H54 (cell line): ENCODE measurements at regions not wholly inside any gene's neighbourhood (a gene's known extent, or its start where the extent isn't known, plus 50 kb on each side); places are given as distances from the start of the nearest gene placed in this dataset.

Experiments
- DNase-seq: peaks from one replicate; pipeline ENCODE4 v3.0.0; 2011; ENCODE audit warnings: low spot score, mixed read lengths; ENCODE audit not compliant: insufficient read length
- FAIRE-seq: peaks from 3 replicates; lab custom pipeline; 2011; peaks lifted over from hg19 to GRCh38; lab: Jason Lieb, UNC
- POLR2A ChIP-seq: IDR thresholded peaks from 2 replicates; pipeline ENCODE4 v1.6.1; 2011; ENCODE audit warnings: low read depth, mild to moderate bottlenecking, low read length

DNA sequence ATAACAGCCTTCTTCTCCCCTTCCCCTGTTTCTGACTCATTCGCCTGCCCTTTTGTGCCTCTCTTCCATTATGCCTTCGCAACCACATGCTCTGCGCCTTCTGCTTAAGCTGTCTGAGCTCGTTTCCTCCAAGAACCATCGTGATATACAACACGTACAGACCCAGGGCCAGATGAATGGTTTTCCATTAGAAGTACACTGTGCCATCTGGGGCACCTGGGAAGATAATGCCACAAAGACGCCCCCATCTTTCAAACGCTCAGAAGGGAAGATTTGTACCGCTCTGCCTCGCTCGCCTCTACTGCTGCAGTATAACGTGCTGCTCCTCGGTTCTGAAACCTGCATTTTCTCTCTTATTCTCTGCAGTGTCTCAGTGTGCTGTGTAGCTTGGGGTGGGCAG, 470.9 kb upstream of the STXBP6 start:
- FAIRE-seq, result no peak
- no peak for TF ChIP-seq POLR2A
- no peak for DNase-seq

DNA sequence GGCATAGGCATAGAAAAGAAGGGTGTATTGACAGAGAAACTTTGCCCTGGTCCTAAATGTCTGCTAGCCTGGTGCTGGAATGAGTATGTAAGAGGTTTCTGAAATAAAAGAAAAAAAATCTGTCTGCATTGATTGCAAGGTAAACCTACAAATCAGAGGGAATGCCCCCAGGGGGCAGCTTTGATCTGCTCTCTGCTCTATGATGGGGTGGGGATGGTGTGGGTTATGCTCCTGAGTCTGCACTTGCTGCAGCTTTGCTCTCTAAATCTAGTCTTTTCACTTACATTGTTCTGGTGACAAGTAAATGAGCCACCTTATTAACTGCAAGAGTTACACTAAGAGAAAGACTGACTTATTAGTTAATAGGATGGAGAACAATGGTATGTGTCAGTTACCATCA, 468.4 kb upstream of the STXBP6 start:
- TF ChIP-seq POLR2A, result no peak
- no peak for DNase-seq
- FAIRE-seq, result no peak

DNA sequence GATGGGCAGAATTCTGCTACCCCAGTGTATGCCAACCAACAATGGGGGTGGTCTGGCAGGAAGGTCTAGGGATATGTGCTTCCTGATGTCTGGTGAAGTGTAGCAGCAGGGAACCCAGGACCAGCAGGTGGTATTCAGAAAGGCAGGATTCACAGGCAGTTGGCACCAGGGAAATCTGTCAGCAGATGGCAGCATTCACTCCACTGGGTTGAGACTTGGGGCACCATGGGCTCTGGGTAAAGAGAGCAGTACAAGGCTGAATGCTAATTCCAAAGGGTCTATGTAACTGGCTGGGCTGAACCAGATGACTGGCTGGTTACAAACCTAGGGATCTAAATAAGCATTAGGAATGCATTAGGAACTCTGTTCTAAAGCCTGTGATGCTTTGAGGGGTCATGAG, 466.9 kb upstream of the STXBP6 start:
- DNase-seq (no peak), FAIRE-seq (no peak)
- TF ChIP-seq POLR2A, result no peak

DNA sequence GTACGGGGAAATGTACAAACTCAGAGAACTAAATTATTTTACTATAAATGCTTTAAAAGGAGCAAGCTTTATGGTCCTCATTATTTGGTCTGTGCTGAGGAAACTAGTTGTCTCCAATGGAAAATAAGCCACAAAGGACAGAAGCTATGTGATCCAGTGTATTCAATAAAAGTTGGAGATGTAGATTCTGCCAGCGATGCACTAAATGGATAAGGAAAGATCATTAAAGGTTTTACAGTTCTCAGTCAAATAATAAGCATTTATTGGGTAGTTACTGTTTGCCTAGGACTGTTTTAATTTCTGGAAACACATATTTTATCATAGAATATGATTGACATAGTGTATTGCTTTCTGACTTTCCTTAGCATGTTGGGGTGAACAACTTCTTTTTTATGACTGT, 458.9 kb upstream of the STXBP6 start:
- TF ChIP-seq POLR2A, result no peak
- no peak for FAIRE-seq
- DNase-seq, result no peak

DNA sequence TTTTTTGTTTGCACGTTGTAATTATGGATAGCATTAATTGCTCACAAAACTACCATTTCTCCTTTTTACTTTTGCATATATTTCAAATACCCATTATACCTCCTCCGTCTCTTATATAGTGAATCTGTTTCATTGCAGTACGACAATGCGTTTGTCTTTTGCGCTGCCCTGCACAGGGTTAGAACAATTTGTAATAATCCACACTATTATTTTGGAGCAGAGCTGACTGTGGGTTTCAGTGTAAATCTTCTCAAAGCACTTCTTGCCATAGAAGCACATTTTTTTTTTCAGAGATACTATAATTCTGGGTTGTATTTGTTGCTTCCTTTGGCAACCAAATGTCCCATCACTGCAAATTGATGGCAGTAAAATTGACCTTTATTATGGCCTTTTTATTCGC, 451.8 kb upstream of the STXBP6 start:
- TF ChIP-seq POLR2A, result no peak
- FAIRE-seq (no peak), DNase-seq (no peak)

- no peak for DNase-seq
- FAIRE-seq, result no peak
- no peak for TF ChIP-seq POLR2A
Measured at GRCh38 chr14:25488961-25489360, 439.0 kb upstream of the STXBP6 start.

DNA sequence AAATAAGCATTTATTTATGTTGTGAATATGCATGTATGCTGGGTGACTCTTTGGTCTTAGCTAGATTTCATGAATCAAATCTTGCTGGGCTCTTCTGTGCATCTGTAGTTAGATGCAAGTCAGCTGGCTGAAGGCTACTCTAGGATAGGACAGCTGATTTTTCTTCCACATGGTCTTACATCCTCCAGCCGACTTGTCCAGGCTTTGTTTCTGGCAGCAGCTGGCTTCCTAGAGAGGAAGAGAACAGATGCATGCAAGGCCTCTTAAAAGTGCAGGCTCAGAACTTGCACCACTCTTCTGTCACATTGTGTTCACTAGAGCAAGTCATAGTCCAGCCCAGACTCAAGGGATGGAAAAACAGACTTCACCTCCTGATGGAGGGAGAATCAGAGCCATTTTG, 435.4 kb upstream of the STXBP6 start:
- FAIRE-seq (no peak), DNase-seq (no peak)
- no peak for TF ChIP-seq POLR2A

DNA sequence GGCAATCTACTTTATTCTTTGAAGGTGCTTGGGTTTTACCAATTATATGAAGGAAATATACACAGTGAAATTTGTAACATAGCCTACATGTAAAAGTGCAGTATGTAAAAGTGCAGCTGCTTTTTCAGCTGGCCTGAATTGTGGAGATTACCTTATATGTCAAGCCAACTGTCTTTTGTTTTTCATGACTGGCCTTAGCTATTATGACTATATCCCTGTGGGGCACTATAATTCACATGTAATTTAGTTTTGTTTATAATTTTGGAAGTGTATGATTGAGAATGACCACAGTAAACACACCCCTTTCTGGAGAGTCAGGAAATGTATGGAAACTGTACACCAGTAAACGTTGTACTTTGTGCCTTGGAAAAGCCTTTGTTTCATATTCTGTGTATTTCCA, 435.0 kb upstream of the STXBP6 start:
- FAIRE-seq (no peak), DNase-seq (no peak)
- TF ChIP-seq POLR2A, result no peak

DNA sequence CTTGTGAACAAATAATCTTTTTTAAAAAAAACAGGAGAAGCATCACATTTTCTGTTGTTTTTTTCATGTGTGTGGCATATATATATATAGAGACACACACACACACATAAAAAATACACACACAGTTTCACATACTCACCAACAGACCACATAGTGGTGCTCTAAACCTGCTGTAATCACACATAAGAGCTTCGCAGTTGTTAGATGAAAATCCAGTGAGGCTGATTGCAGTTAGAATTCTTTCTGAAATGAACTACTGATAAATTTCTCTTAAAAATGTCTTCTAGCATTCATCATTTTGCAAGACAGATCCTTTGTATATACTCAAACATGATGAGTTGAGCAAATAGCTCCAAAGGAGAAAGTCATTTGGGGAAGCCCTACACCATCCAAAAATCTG, 434.3 kb upstream of the STXBP6 start:
- TF ChIP-seq POLR2A, result no peak
- FAIRE-seq (no peak), DNase-seq (no peak)

- FAIRE-seq, result no peak
- no peak for DNase-seq
- no peak for TF ChIP-seq POLR2A
Measured at GRCh38 chr14:25477316-25478098, 427.6 kb upstream of the STXBP6 start.

GRCh38 chr14:25472700-25473099, 422.8 kb upstream of the STXBP6 start:
- no peak for TF ChIP-seq POLR2A

GRCh38 chr14:25464772-25465171, 414.8 kb upstream of the STXBP6 start:
- FAIRE-seq (no peak), DNase-seq (no peak)
- TF ChIP-seq POLR2A, result no peak

More at GRCh38 chr14:25472700-25473099, 422.8 kb upstream of the STXBP6 start:
- no peak for DNase-seq
- FAIRE-seq, result no peak

DNA sequence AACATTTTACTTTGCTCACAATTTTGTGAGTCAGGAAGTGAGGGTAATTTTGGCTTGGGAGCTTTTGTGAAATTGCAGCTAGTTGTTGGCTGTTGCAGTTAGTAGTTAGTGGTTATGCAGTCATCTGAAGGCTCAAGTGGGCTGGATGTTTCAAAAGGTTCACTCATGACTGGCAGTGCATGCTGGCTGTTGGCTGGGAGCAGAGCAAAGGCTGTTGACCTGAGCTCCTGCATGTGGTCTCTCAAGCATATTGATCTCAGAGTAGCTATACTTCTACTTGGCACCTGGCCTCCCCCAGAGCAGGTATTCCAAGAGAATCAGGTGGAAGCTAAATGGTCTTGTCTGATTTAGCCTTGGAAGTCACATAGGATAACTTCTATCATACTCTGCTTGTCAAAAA, 414.1 kb upstream of the STXBP6 start:
- no peak for TF ChIP-seq POLR2A
- no peak for DNase-seq
- no peak for FAIRE-seq

DNA sequence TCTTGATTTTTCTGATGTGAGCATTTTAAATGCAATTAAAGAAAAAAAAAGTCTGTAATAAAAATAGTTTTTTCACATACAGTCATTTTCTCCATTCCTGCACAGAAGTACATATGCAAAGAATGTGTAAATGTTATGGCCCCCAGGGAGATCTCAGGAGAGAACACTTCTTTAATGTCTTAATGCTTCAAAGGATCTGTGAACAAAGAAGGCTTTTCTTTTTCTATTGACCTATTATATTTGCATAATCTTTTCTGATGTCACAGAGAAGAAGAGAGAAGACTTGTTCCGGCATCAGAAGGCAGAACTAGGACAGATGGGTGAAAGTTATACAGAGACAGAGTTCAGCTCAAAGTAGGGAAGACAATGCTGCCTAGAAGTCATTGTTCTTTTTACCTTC, 413.5 kb upstream of the STXBP6 start:
- no peak for TF ChIP-seq POLR2A
- no peak for DNase-seq
- no peak for FAIRE-seq

- no peak for TF ChIP-seq POLR2A
- no peak for FAIRE-seq
- no peak for DNase-seq
Measured at GRCh38 chr14:25461780-25462179, 411.8 kb upstream of the STXBP6 start.
